Activated CD4-positive, alpha-beta T cell treated with anti-CD3 and anti-CD28 coated beads, Interleukin-2, amount 50 U/mL, for 48 hours (primary cell): ENCODE measurements at regions not wholly inside any gene's neighbourhood (a gene's known extent, or its start where the extent isn't known, plus 50 kb on each side); places are given as distances from the start of the nearest gene placed in this dataset.
"Not testable (repeated sequence)": the region's sequence is repeated elsewhere in the genome, so short reads cannot be mapped to it uniquely, and the experiment has no call there.

Experiments
- DNase-seq, 2 experiments: peaks; one replicate each; pipeline ENCODE4 v3.0.0-alpha.2; 2020

DNA sequence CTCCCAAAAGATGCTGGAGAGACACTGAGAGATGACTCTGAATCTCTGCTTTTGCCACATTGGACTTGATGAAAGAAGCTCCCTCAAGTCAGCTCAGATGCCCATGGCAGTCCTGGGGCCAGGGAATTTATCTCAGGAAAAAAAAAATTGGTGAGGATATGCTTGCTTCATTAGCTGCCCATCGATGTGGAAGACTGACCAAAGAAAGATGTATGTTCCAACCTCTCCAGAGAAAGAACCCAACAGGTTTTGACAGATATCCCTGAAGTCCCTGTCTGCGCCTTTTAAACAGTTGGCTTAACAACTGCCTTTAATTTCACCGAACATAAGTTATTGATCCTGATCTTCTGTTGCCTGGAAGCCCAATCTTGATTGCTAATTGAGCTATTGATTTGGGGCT lies 137.4 kb downstream of the TMEM114 start:
- no peak for DNase-seq

- no peak for DNase-seq
Measured at GRCh38 chr16:8436931-8437330, 153.4 kb downstream of the TMEM114 start.

DNA sequence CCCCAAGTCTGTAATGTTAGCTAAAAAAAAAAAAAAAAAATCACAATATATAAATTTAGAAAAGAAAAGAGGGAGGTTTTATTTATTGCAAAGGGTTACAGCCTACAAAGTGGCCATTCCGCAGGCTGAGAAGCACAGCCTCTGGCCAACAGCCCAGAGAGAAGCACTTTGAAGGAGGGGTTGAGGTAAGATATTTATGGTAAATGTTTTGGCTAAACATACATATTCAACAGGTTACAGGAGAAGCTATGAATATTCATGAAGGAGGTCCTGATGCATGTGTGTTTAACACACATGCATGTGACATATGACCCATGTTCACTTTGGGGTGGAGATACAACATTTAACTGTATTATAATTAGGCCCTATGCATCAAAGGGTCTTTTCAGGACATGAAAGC lies 158.5 kb downstream of the TMEM114 start:
- DNase-seq, result no peak

- DNase-seq, result no peak
Measured at GRCh38 chr16:8430401-8430800, 159.9 kb downstream of the TMEM114 start.

DNA sequence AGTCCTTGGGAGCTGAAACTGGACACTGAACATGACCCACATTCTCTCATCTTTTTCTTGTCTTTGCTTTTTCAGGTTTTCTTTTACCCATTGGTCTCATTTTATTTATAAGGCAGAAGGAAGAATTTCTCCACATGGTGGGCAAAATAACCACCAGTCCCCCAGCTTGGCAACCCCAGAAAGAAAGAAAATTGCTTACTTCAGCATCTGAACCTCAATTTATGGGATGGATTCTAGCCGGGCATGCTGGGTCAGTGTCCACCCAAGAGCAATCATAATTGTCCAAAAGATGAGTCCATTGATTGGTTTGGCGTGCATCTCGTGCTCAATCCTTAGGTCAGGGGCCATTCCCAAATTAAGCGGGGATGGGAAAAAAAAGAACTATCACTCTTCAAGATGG lies 163.7 kb downstream of the TMEM114 start:
- DNase-seq, result no peak

GRCh38 chr16:8417145-8417544 lies 173.2 kb downstream of the TMEM114 start:
- no peak for DNase-seq

- DNase-seq, result no peak
Measured at GRCh38 chr16:8408855-8409567, 181.3 kb downstream of the TMEM114 start.

GRCh38 chr16:8407351-8407750 lies 183.0 kb downstream of the TMEM114 start:
- no peak for DNase-seq

DNA sequence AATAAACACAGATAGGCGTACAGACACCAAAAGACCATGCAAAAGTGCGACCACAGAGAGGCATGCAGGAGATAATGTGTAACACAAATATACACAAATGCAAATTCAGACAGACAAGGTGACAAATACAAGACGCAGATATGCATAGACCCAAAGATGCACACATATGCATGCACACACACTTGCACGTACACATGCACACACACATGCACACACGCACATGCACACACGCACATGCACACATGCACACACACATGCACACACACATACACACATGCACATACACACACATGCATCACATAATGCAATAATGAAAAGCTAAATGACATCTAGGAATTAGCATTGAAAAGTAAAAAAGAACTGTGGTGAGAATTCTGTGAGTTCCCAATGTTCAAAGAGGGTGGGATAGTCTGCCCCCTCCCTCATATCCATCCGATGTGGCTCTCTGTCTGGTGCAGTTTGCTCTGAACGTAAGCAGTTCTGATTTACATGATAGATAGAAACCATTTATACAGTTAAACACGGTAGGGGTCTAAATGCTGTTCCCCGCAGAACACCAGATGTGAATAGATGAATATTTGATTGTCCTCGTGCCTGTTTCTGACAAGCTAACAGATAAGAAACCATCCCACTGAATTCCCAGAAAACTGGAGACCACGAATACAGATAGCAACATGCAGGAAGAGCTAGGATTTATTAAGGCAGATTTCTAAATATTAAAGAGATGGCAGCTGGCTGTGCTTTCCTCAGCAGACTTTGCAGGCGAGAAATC lies 186.1 kb downstream of the TMEM114 start:
- no peak for DNase-seq

DNA sequence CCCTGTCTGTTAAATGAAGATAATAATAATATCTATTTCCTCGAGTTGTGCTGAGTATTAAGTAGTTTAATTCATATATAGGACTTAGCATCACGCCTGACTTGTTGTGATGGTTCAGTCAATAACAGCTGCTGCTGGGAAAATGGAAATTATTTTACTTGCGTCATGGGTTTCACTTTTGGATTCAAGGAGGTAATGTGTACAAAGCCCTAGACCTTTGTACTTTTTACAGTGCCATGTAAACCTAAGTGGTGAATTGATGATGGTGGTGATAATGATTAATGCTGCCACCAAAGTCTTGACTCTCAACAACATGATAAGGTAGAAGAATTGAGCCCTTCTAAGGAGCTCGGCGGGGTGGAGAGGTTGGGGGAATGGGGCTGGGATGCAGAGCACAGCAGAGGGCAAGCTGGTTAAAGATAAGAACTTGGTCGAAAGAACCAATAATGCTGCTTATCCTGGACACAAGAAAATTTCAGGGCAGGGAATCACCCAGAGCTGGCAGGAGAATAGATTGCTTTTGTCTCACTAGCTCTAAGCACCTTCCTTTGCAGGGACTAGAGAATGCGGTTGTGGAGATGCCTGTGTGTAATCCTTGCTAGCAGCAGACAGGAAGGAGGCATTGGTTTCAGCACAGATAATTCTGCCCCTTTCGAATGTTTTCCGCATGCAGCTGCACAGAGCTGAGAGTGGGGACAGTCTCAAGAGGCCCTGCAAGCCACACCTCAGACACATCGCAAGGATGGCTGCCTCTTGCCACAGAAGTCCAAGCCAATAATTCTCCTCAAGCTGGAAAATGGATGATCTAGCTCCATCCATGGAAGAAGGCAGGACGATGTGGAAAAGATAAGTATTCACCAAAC lies 187.1 kb downstream of the TMEM114 start:
- no peak for DNase-seq

GRCh38 chr16:8400683-8401082 lies 189.6 kb downstream of the TMEM114 start:
- not testable (repeated sequence) for DNase-seq

GRCh38 chr16:8398548-8398947 lies 191.8 kb downstream of the TMEM114 start:
- no peak for DNase-seq

GRCh38 chr16:8397223-8397622 lies 193.1 kb downstream of the TMEM114 start:
- DNase-seq, result no peak

DNA sequence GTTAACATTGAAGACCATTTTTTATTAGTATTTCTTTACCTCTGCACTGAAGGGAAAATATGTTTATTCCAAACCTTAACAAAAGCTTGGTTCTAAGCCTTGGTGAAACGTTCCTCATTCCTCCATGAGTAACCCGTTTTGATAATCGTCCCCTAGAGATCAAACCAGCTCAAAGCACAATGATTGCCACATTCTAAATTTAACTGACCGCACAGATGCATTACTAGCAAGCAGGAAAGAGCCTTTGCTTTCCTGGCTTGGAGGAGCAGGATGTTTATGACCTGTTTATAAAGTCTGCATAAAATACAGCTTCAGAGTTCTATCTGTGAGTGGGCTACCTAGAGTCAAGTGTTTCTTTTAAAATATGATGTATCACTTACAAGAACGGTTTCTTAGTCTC lies 193.8 kb downstream of the TMEM114 start:
- DNase-seq, result no peak

GRCh38 chr16:8391257-8391656 lies 199.1 kb downstream of the TMEM114 start:
- DNase-seq, result no peak

GRCh38 chr16:8388684-8389083 lies 201.6 kb downstream of the TMEM114 start:
- DNase-seq, result no peak

DNA sequence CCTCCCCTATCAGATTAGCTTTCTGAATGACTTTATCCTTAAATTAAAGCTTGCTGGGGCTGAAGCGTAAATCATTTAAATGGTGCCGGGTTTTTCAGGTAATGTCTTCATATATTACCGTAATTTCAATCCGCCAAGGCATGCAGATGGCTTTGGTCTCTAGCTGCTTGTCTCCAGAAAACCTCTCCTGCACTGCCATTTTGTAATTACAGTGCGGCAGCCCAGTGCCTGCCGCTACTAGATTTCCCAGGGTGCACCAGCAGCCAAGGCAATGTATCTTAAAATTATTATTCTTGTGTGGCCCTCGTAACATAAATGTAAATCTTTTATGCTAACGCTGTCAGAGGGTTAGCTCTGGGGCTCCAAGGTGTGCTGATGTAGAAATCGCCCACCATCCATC lies 208.5 kb downstream of the TMEM114 start:
- DNase-seq, result no peak

DNA sequence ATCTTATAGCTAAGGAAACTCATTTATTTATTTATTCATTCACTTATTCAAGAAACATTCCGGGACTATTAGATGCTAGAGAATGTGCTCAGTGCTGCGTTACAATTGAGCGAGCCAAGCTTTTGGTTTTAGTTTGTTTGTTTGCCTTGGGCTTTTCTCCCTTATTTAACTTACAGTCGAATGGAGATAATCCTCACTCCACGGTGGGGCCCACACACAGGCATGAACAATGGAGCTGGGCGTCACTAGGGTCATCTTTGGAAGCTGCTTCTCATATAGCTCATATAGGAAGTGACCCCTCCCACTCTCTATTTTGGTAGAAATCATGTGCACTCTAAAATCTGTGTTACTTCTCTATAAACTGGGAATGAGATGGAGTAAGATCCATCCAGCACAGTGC lies 210.0 kb downstream of the TMEM114 start:
- no peak for DNase-seq

GRCh38 chr16:8377864-8378263 lies 212.4 kb downstream of the TMEM114 start:
- DNase-seq, result no peak

GRCh38 chr16:8376858-8377257 lies 213.5 kb downstream of the TMEM114 start:
- DNase-seq, result no peak

- no peak for DNase-seq
Measured at GRCh38 chr16:8376430-8376829, 213.9 kb downstream of the TMEM114 start.

GRCh38 chr16:8375232-8375587 lies 215.1 kb downstream of the TMEM114 start:
- DNase-seq, result no peak

DNA sequence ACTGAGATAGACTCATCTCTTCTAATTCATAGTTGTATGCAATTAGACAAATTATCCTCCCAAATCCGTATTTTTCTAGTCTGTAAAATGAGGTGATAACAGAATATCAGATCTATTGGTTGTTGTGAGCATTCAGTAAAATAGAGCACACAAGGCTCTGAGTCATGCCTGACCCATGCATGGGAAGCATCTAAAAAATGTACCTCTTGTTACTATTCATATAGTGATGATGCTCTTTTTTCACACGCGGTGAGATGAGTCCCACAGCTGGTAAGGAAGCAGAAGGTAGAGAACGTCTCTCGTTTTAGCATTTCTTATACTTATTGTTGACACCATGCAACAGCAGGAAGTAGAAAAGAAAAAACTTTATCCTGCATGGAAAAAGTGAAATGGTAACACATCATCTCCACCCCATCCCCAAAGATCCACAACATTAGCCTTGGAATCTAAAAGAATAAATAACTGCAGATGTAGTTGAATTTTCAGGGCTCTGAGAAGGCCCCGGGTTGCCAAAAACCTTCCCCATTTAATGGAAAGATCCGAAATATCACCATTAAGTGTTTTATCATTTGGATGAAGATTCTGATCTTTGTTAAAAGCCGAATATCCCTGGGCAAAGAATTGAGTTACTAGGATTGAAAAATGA lies 215.6 kb downstream of the TMEM114 start:
- DNase-seq, result no peak
